AG04450 (cell line): ENCODE measurements at regions not wholly inside any gene's neighbourhood (a gene's known extent, or its start where the extent isn't known, plus 50 kb on each side); places are given as distances from the start of the nearest gene placed in this dataset.

ENCODE experiments used
- CTCF ChIA-PET: fragments of 300-600, 350-600 bp; formaldehyde crosslinking; extraction: SDS; loops from one replicate; lab custom pipeline; 2022; ENCODE audit warnings: antibody characterized with exemption, inconsistent platforms; lab: Charles Lee
- POLR2A ChIA-PET: fragments of 350-600 bp; formaldehyde crosslinking; extraction: SDS; loops from one replicate; lab custom pipeline; 2021; ENCODE audit warnings: antibody characterized with exemption, inconsistent platforms; lab: Yijun Ruan, JAX
- DNase-seq: peaks from one replicate; pipeline ENCODE4 v3.0.0-alpha.2; 2011; ENCODE audit warnings: low read depth, low spot score
- H3K27ac ChIP-seq: one replicate; pipeline ENCODE4 v1.5.1; 2012; ENCODE audit warnings: low read depth, low read length, control low read depth
- H3K27me3 ChIP-seq: one replicate; pipeline ENCODE4 v1.6.0; 2012; ENCODE audit warnings: low read length; ENCODE audit not compliant: control insufficient read depth, insufficient read depth
- H3K4me3 ChIP-seq: 2 replicates; pipeline ENCODE4 v1.5.1; 2011; ENCODE audit warnings: mild to moderate bottlenecking, low read depth, low read length, control low read depth
- H3K9me3 ChIP-seq: 2 replicates; pipeline ENCODE4 v1.5.1; 2012; ENCODE audit warnings: low read length; ENCODE audit not compliant: control insufficient read depth, insufficient read depth
- TF ChIP-seq, protein P1 (sequence below): IDR thresholded peaks from 2 replicates; pipeline ENCODE4 v1.5.1; 2011; ENCODE audit warnings: low read depth, low read length, control low read depth, inconsistent platforms

DNA sequence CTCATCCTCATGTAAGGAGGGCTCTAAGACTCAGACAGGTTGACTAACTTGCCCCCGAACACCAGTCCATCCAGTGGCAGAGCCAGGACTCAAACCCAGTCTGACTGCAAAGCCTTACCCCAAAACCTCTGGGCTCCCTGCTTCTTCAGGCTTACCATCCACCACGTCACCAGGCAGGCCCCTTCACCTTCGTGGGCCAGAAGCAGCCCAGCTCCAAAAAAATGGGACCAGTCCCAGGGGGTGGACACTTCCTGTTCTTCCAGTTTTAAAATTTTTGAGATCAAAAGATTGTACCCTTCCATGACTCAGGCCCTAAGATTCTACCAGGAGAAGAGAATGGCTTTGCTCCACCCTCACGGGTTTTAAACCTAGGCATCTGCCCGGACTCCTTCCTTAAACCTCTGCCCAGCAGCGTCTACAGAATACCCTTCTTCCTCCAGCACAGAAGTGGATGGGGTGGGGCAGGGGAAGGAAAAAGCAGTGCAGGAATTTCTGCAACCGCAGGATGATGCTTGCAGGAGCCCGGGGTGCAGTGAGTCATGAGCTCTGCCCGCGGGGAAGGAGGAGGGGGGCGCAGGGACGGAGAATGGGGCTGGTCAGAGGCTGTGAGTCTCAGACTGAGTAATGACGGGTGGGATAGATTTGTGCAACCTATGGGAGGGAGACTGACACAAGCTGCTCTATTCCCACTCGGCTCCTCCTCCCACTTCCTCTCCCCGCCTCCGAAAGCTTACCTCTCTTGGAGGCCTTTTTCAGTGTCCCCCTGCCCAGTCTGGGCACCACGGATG lies 50.4 kb upstream of the STXBP1 start:
- POLR2A ChIA-PET = interaction anchor here (0.7 to 1.8 kb wide), 16 partner anchors 16 to 358 kb away, joined by 3 to 12 read pairs (median 4); partner anchors contain the start of genes LRSAM1, RPL12 and ST6GALNAC4
- peak; percentile 95 for DNase-seq
- H3K27me3 ChIP-seq = no peaks in the 10 kb centered on the region
- peak overlapping the region; percentile 95 for H3K27ac ChIP-seq
- CTCF ChIA-PET = interaction anchor here (0.8 to 1.2 kb wide), 2 partner anchors 22 to 57 kb away, joined by 4 read pairs; no protein-coding TSS in a partner anchor
- no peaks in the 10 kb centered on the region for H3K9me3 ChIP-seq
- peak overlapping the region; percentile 40 for H3K4me3 ChIP-seq
- TF ChIP-seq, protein P1, sequence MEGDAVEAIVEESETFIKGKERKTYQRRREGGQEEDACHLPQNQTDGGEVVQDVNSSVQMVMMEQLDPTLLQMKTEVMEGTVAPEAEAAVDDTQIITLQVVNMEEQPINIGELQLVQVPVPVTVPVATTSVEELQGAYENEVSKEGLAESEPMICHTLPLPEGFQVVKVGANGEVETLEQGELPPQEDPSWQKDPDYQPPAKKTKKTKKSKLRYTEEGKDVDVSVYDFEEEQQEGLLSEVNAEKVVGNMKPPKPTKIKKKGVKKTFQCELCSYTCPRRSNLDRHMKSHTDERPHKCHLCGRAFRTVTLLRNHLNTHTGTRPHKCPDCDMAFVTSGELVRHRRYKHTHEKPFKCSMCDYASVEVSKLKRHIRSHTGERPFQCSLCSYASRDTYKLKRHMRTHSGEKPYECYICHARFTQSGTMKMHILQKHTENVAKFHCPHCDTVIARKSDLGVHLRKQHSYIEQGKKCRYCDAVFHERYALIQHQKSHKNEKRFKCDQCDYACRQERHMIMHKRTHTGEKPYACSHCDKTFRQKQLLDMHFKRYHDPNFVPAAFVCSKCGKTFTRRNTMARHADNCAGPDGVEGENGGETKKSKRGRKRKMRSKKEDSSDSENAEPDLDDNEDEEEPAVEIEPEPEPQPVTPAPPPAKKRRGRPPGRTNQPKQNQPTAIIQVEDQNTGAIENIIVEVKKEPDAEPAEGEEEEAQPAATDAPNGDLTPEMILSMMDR = no peak
